Keratinocyte (primary cell): ENCODE measurements at regions not wholly inside any gene's neighbourhood (a gene's known extent, or its start where the extent isn't known, plus 50 kb on each side); places are given as distances from the start of the nearest gene placed in this dataset.

Experiments
- DNase-seq: peaks from one replicate; pipeline ENCODE4 v3.0.0-alpha.2; 2011; ENCODE audit warnings: low read depth, missing footprints, low spot score
- FAIRE-seq: peaks from 2 replicates; lab custom pipeline; 2011; peaks lifted over from hg19 to GRCh38; lab: Jason Lieb, UNC
- H2AFZ ChIP-seq: 2 replicates; pipeline ENCODE4 v1.6.0; 2012; ENCODE audit warnings: low read length, control low read depth, inconsistent platforms; ENCODE audit not compliant: control insufficient read depth
- H3K27ac ChIP-seq: 2 replicates; pipeline ENCODE4 v1.5.1; 2011; ENCODE audit warnings: low read length; ENCODE audit not compliant: control insufficient read depth, insufficient read depth
- H3K27me3 ChIP-seq: 3 replicates; pipeline ENCODE4 v1.6.0; 2011; ENCODE audit warnings: low read length; ENCODE audit not compliant: control insufficient read depth, insufficient read depth; ENCODE audit errors: extremely low read depth
- H3K36me3 ChIP-seq, 2 experiments: 2 replicates in 1 of 2; 3 replicates in 1 of 2; pipeline ENCODE4 v1.5.1; 2011; ENCODE audit warnings: low read length in 2 of 2, mild to moderate bottlenecking in 1 of 2; ENCODE audit not compliant: control insufficient read depth in 2 of 2, insufficient read depth in 2 of 2; ENCODE audit errors: extremely low read depth in 1 of 2
- H3K4me1 ChIP-seq: 3 replicates; pipeline ENCODE4 v1.5.1; 2011; ENCODE audit warnings: low read length; ENCODE audit not compliant: control insufficient read depth, insufficient read depth; ENCODE audit errors: extremely low read depth
- H3K4me2 ChIP-seq: 3 replicates; pipeline ENCODE4 v1.6.0; 2011; ENCODE audit warnings: low read depth, low read length; ENCODE audit not compliant: control insufficient read depth, insufficient read depth; ENCODE audit errors: extremely low read depth
- H3K4me3 ChIP-seq, 3 experiments: fragments of 200-600 bp in 1 of 3; sonication (generic) in 1 of 3; 2 replicates in 2 of 3; 3 replicates in 1 of 3; pipeline ENCODE4 v1.5.1; 2011 to 2016; ENCODE audit warnings: low read length in 3 of 3, mild to moderate bottlenecking in 3 of 3, control low read depth in 2 of 3, inconsistent platforms in 1 of 3, low read depth in 1 of 3, mixed read lengths in 1 of 3, mixed run types in 1 of 3, moderate library complexity in 1 of 3; ENCODE audit not compliant: control insufficient read depth in 2 of 3, insufficient read depth in 2 of 3; ENCODE audit errors: extremely low read depth in 1 of 3
- H3K79me2 ChIP-seq: 2 replicates; pipeline ENCODE4 v1.6.0; 2012; ENCODE audit warnings: low read length; ENCODE audit not compliant: control insufficient read depth, insufficient read depth
- H3K9ac ChIP-seq: 3 replicates; pipeline ENCODE4 v1.6.0; 2011; ENCODE audit warnings: low read length; ENCODE audit not compliant: control insufficient read depth, insufficient read depth; ENCODE audit errors: extremely low read depth
- H3K9me1 ChIP-seq: 3 replicates; pipeline ENCODE4 v1.6.0; 2011; ENCODE audit warnings: low read length; ENCODE audit not compliant: control insufficient read depth, insufficient read depth; ENCODE audit errors: extremely low read depth
- H3K9me3 ChIP-seq: 2 replicates; pipeline ENCODE4 v1.5.1; 2012; ENCODE audit warnings: low read depth, low read length; ENCODE audit not compliant: control insufficient read depth
- H4K20me1 ChIP-seq: 3 replicates; pipeline ENCODE4 v1.6.0; 2011; ENCODE audit warnings: low read length; ENCODE audit not compliant: control insufficient read depth, insufficient read depth; ENCODE audit errors: extremely low read depth
- EZH2 ChIP-seq: IDR thresholded peaks from one replicate; pipeline ENCODE4 v1.6.1; 2012; ENCODE audit warnings: inconsistent platforms, mild to moderate bottlenecking, low read length, moderate library complexity
- dilution Hi-C: fragments of 300-500 bp; cut with MboI; formaldehyde crosslinking; loops from one replicate; pipeline ENCODE4 v1.7.0; 2020; ENCODE audit warnings: low sequenced_read_pairs; ENCODE audit not compliant: extremely low pct_ligation_motif_present
- TF ChIP-seq, protein P1 (sequence below), 3 experiments: IDR thresholded peaks in 1 of 3; conservative IDR thresholded peaks in 1 of 3; optimal IDR thresholded peaks in 1 of 3; 2 replicates in 2 of 3; 3 replicates in 1 of 3; pipeline versions ENCODE3 to v1.5.1; 2011; ENCODE audit warnings: low read length in 3 of 3, mild to moderate bottlenecking in 3 of 3, moderate library complexity in 2 of 3, control low read depth in 1 of 3, inconsistent platforms in 1 of 3; ENCODE audit not compliant: insufficient read depth in 2 of 3; ENCODE audit errors: extremely low read depth in 1 of 3

GRCh38 chr1:185654199-185654951 is 79.8 kb upstream of the HMCN1 start:
- no peak for DNase-seq

GRCh38 chr1:185653615-185654014 is 80.6 kb upstream of the HMCN1 start:
- Histone ChIP-seq H3K79me2 (no peaks in the 10 kb centered on the region), H3K27ac (no peak overlapping the region), H3K27me3 (no peaks in the 10 kb centered on the region), H3K4me1 (peaks cover 9% of the 10 kb centered on the region), H2AFZ (no peak overlapping the region), H4K20me1 (no peaks in the 10 kb centered on the region), H3K9me1 (no peaks in the 10 kb centered on the region), H3K9me3 (no peaks in the 10 kb centered on the region), H3K9ac (no peak overlapping the region), H3K4me3 (no peak overlapping the region), H3K4me2 (no peak overlapping the region), H3K36me3 (no peaks in the 10 kb centered on the region)
- FAIRE-seq (no peak), DNase-seq (no peak)
- no peak for TF ChIP-seq EZH2
- TF ChIP-seq, protein P1, sequence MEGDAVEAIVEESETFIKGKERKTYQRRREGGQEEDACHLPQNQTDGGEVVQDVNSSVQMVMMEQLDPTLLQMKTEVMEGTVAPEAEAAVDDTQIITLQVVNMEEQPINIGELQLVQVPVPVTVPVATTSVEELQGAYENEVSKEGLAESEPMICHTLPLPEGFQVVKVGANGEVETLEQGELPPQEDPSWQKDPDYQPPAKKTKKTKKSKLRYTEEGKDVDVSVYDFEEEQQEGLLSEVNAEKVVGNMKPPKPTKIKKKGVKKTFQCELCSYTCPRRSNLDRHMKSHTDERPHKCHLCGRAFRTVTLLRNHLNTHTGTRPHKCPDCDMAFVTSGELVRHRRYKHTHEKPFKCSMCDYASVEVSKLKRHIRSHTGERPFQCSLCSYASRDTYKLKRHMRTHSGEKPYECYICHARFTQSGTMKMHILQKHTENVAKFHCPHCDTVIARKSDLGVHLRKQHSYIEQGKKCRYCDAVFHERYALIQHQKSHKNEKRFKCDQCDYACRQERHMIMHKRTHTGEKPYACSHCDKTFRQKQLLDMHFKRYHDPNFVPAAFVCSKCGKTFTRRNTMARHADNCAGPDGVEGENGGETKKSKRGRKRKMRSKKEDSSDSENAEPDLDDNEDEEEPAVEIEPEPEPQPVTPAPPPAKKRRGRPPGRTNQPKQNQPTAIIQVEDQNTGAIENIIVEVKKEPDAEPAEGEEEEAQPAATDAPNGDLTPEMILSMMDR (optimal IDR thresholded peaks at IDR 0.05 in 1 of 3, IDR thresholded peaks at IDR 0.05 in 1 of 3, conservative IDR thresholded peaks at IDR 0.05 in 1 of 3; ENCODE audit: extremely low read depth in 1 of 3, insufficient read depth in 2 of 3, low read length in 3 of 3): no peak
- dilution Hi-C loops: no loop called here

More at GRCh38 chr1:185654199-185654951, 79.8 kb upstream of the HMCN1 start:
- Histone ChIP-seq H3K4me1 (peaks cover 9% of the 10 kb centered on the region), H3K9me3 (no peaks in the 10 kb centered on the region), H3K9me1 (no peaks in the 10 kb centered on the region), H2AFZ (no peak overlapping the region), H3K27ac (no peak overlapping the region), H3K79me2 (no peaks in the 10 kb centered on the region), H4K20me1 (no peaks in the 10 kb centered on the region), H3K27me3 (no peaks in the 10 kb centered on the region), H3K4me2 (no peak overlapping the region), H3K9ac (no peak overlapping the region), H3K36me3 (no peaks in the 10 kb centered on the region), H3K4me3 (no peak overlapping the region)
- dilution Hi-C loops: no loop called here
- no peak for FAIRE-seq
- TF ChIP-seq EZH2: no peak
- TF ChIP-seq, protein P1 (optimal IDR thresholded peaks at IDR 0.05 in 1 of 3, IDR thresholded peaks at IDR 0.05 in 1 of 3, conservative IDR thresholded peaks at IDR 0.05 in 1 of 3; ENCODE audit: extremely low read depth in 1 of 3, insufficient read depth in 2 of 3, low read length in 3 of 3): no peak
